Glutamatergic neuron (in vitro differentiated cells): ENCODE measurements at regions not wholly inside any gene's neighbourhood (a gene's known extent, or its start where the extent isn't known, plus 50 kb on each side); places are given as distances from the start of the nearest gene placed in this dataset.

Source experiments
- DNase-seq: peaks from one replicate; pipeline ENCODE4 v3.0.0; 2022
- H3K27ac Mint-ChIP-seq: one replicate; pipeline ENCODE4 v1.8.0; 2020; ENCODE audit warnings: mild to moderate bottlenecking, mixed read lengths, inconsistent platforms; ENCODE audit not compliant: unreplicated experiment
- H3K27me3 Mint-ChIP-seq: one replicate; pipeline ENCODE4 v1.8.0; 2020; ENCODE audit warnings: mild to moderate bottlenecking, moderate library complexity, mixed read lengths, inconsistent platforms; ENCODE audit not compliant: unreplicated experiment
- H3K36me3 Mint-ChIP-seq: one replicate; pipeline ENCODE4 v1.8.0; 2020; ENCODE audit warnings: mild to moderate bottlenecking, mixed read lengths, inconsistent platforms; ENCODE audit not compliant: unreplicated experiment
- H3K4me1 Mint-ChIP-seq: one replicate; pipeline ENCODE4 v1.8.0; 2020; ENCODE audit warnings: mild to moderate bottlenecking, low read depth, mixed read lengths, inconsistent platforms; ENCODE audit not compliant: unreplicated experiment
- H3K4me3 Mint-ChIP-seq: one replicate; pipeline ENCODE4 v1.8.0; 2020; ENCODE audit warnings: mild to moderate bottlenecking, mixed read lengths, inconsistent platforms; ENCODE audit not compliant: unreplicated experiment
- H3K9me3 Mint-ChIP-seq: one replicate; pipeline ENCODE4 v1.8.0; 2020; ENCODE audit warnings: mild to moderate bottlenecking, moderate library complexity, mixed read lengths, inconsistent platforms; ENCODE audit not compliant: unreplicated experiment
- TF ChIP-seq, protein P1 (sequence below): fragments of 200-600 bp; sonication (generic); IDR thresholded peaks from one replicate; pipeline ENCODE4 v1.5.0; 2021; ENCODE audit not compliant: partially characterized antibody, unreplicated experiment

DNA sequence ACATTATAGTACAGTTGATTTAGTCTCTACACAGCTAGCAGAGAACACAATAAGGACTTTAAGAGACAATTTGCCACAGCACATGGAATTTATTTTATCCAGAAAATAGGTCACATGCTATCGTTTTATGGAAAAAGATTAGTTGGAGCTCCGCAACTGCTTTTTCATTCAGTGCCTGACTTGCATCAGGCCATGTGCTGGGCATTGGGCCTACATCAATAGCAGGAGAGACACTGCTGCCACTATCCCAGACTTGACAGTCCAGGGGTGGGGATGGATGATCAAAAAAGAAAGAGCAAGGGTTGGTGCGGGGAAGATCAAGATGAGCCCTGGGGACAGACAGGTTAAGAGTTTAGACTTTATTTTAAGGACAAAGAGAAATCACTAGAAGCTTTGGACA is 75.2 kb upstream of the C3orf80 start:
- Mint-ChIP-seq H3K4me1 (no peaks in the 10 kb centered on the region), H3K27me3 (peaks cover 4% of the 10 kb centered on the region), H3K36me3 (no peaks in the 10 kb centered on the region), H3K9me3 (peaks cover 3% of the 10 kb centered on the region), H3K4me3 (no peak overlapping the region), H3K27ac (no peak overlapping the region)
- DNase-seq, result no peak
- TF ChIP-seq, protein P1, sequence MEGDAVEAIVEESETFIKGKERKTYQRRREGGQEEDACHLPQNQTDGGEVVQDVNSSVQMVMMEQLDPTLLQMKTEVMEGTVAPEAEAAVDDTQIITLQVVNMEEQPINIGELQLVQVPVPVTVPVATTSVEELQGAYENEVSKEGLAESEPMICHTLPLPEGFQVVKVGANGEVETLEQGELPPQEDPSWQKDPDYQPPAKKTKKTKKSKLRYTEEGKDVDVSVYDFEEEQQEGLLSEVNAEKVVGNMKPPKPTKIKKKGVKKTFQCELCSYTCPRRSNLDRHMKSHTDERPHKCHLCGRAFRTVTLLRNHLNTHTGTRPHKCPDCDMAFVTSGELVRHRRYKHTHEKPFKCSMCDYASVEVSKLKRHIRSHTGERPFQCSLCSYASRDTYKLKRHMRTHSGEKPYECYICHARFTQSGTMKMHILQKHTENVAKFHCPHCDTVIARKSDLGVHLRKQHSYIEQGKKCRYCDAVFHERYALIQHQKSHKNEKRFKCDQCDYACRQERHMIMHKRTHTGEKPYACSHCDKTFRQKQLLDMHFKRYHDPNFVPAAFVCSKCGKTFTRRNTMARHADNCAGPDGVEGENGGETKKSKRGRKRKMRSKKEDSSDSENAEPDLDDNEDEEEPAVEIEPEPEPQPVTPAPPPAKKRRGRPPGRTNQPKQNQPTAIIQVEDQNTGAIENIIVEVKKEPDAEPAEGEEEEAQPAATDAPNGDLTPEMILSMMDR, result no peak

DNA sequence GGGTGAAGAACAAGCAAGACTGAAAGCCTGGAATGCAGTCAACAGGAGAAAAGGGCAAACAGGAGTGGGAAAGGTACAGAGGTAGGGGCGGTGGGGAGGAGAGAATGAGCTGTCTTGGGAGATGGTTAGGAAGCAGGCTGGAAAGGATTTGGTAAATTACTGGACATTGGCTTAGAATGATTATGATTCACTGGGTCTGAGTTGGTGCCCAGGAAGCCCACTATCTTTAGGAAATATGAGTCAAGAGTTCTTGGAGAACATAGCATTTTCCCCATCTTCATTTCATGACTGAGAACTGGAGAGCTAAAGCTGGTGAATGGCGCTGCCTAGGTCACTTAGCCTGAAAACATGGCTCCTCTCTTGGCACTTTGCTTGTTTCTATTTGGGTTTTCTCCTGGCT is 74.7 kb upstream of the C3orf80 start:
- no peak for DNase-seq
- H3K27me3 Mint-ChIP-seq, result peaks cover 4% of the 10 kb centered on the region
- no peaks in the 10 kb centered on the region for H3K4me1 Mint-ChIP-seq
- H3K36me3 Mint-ChIP-seq, result no peaks in the 10 kb centered on the region
- no peak overlapping the region for H3K27ac Mint-ChIP-seq
- TF ChIP-seq, protein P1, result no peak
- H3K9me3 Mint-ChIP-seq, result peaks cover 3% of the 10 kb centered on the region
- H3K4me3 Mint-ChIP-seq, result no peak overlapping the region

DNA sequence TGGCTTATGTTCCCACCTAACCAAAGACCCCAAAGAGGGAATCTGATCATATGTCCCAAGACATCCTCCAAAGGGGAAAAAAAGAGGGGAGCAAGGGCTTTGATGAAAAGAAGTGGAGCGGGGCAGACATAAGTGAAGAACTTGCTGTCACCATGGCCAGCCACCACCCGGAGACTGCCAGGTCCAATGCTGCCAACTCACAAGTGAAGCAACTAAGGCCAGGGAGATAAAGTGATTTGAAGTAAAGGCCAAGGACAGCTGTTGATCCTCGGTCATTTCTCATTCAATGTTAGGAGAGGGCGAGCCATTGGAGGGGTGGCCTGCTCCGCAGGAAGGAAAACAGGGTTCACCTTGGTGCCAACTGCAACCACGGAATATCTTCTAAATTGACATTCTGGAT is 72.6 kb upstream of the C3orf80 start:
- Mint-ChIP-seq H3K4me1 (no peaks in the 10 kb centered on the region), H3K4me3 (no peak overlapping the region), H3K9me3 (peaks cover 1% of the 10 kb centered on the region), H3K36me3 (no peaks in the 10 kb centered on the region), H3K27ac (no peak overlapping the region), H3K27me3 (peaks cover 2% of the 10 kb centered on the region)
- no peak for DNase-seq
- TF ChIP-seq, protein P1, result no peak

DNA sequence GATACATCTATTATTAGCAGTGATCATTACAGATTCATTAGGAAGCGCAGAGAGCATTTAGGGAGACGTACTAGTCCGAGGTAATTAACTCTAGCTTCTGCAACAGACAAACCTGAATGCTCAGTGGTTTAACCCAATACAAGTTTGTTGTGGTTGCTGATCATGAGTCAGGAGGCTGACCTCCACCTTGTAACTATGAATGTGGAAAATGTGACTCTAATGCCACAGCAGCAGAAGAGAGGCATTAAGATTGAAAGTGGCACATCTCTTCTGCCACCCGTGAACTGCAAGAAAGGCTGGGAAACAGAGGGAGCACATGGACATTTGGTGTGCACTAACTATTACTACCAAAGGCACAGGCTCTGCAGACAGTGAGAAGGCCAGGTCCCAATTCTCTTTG is 71.2 kb upstream of the C3orf80 start:
- Mint-ChIP-seq H3K27me3 (peaks cover 2% of the 10 kb centered on the region), H3K36me3 (no peaks in the 10 kb centered on the region), H3K4me3 (no peak overlapping the region), H3K9me3 (peaks cover 1% of the 10 kb centered on the region), H3K4me1 (peaks cover 5% of the 10 kb centered on the region), H3K27ac (no peak overlapping the region)
- TF ChIP-seq, protein P1, result no peak
- no peak for DNase-seq

DNA sequence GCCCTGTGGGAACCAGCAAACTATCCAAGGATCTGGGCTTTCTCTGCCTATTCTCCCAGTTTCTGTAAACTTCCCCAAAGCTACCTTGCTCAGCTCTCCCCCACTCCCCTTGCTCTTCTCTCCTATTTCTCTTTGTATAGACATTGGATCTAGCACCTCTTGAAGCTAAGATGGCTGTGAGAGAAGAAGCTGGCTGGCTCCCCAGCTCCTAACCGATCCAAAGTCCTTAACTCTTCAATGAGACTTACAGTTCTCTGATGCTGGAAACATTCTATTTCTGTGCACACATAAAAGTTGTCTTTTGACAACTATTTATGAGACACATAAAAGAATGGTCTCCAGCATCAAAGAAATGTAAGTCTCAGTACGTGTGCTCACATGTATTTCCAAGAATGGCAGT is 70.6 kb upstream of the C3orf80 start:
- no peak for DNase-seq
- TF ChIP-seq, protein P1, result no peak
- peaks cover 2% of the 10 kb centered on the region for H3K27me3 Mint-ChIP-seq
- H3K4me1 Mint-ChIP-seq, result peaks cover 5% of the 10 kb centered on the region
- peaks cover 1% of the 10 kb centered on the region for H3K9me3 Mint-ChIP-seq
- H3K4me3 Mint-ChIP-seq, result no peak overlapping the region
- no peak overlapping the region for H3K27ac Mint-ChIP-seq
- H3K36me3 Mint-ChIP-seq, result no peaks in the 10 kb centered on the region
